GM12891 (cell line): ENCODE measurements at regions not wholly inside any gene's neighbourhood (a gene's known extent, or its start where the extent isn't known, plus 50 kb on each side); places are given as distances from the start of the nearest gene placed in this dataset.

Experiments
- POLR2A ChIP-seq: IDR thresholded peaks from 2 replicates; pipeline ENCODE4 v1.6.1; 2011; ENCODE audit warnings: low read depth, low read length, control low read depth
- POLR2AphosphoS5 ChIP-seq: IDR thresholded peaks from 2 replicates; pipeline ENCODE4 v1.6.1; 2011; ENCODE audit warnings: low read depth, low read length, control low read depth
- POU2F2 ChIP-seq: IDR thresholded peaks from 2 replicates; pipeline ENCODE4 v1.6.1; 2011; ENCODE audit warnings: low read depth, mild to moderate bottlenecking, control low read depth, low read length, moderate library complexity
- TAF1 ChIP-seq: IDR thresholded peaks from 2 replicates; pipeline ENCODE4 v1.6.1; 2011; ENCODE audit warnings: low read depth, low read length, control low read depth

GRCh38 chr6:156109713-156110112, 654.1 kb upstream of the NOX3 start:
- TF ChIP-seq POLR2A = no peak
- TF ChIP-seq POLR2AphosphoS5 = no peak
- no peak for TF ChIP-seq POU2F2
- no peak for TF ChIP-seq TAF1
